H9 (cell line): ENCODE measurements at regions not wholly inside any gene's neighbourhood (a gene's known extent, or its start where the extent isn't known, plus 50 kb on each side); places are given as distances from the start of the nearest gene placed in this dataset.

Experiments
- DNase-seq: peaks from one replicate; pipeline ENCODE4 v3.0.0-alpha.2; 2017
- H2AFZ ChIP-seq: one replicate; pipeline ENCODE4 v1.6.1; 2013; ENCODE audit warnings: mild to moderate bottlenecking, low read length, control low read depth, moderate library complexity
- H2AK5ac ChIP-seq: 2 replicates; pipeline ENCODE4 v1.6.1; 2013; ENCODE audit warnings: low read length, control low read depth, mixed read lengths; ENCODE audit not compliant: insufficient read length
- H2BK120ac ChIP-seq: one replicate; pipeline ENCODE4 v1.6.1; 2013; ENCODE audit warnings: low read depth, mild to moderate bottlenecking, low read length, control low read depth, inconsistent platforms; ENCODE audit not compliant: poor library complexity, severe bottlenecking
- H2BK12ac ChIP-seq: 2 replicates; pipeline ENCODE4 v1.6.1; 2013; ENCODE audit warnings: low read length, control low read depth, mixed read lengths, low read depth; ENCODE audit not compliant: insufficient read length
- H2BK15ac ChIP-seq: 2 replicates; pipeline ENCODE4 v1.6.1; 2013; ENCODE audit warnings: low read depth, low read length, control low read depth
- H2BK20ac ChIP-seq: one replicate; pipeline ENCODE4 v1.6.1; 2013; ENCODE audit warnings: low read depth, mild to moderate bottlenecking, low read length, control low read depth, inconsistent platforms; ENCODE audit not compliant: poor library complexity, severe bottlenecking
- H2BK5ac ChIP-seq: 2 replicates; pipeline ENCODE4 v1.6.1; 2013; ENCODE audit warnings: low read length, control low read depth, mixed read lengths; ENCODE audit not compliant: insufficient read length
- H3K14ac ChIP-seq: 2 replicates; pipeline ENCODE4 v1.6.1; 2013; ENCODE audit warnings: low read length, control low read depth; ENCODE audit not compliant: insufficient read depth
- H3K18ac ChIP-seq: 2 replicates; pipeline ENCODE4 v1.6.1; 2013; ENCODE audit warnings: low read depth, mild to moderate bottlenecking, mixed read lengths, low read length, control low read depth; ENCODE audit not compliant: insufficient read length
- H3K23ac ChIP-seq: 2 replicates; pipeline ENCODE4 v1.6.1; 2013; ENCODE audit warnings: low read length, control low read depth, mixed read lengths, low read depth; ENCODE audit not compliant: insufficient read length
- H3K23me2 ChIP-seq: 2 replicates; pipeline ENCODE4 v1.6.1; 2013; ENCODE audit warnings: low read depth, mild to moderate bottlenecking, mixed read lengths, low read length, control low read depth; ENCODE audit not compliant: insufficient read length, poor library complexity, severe bottlenecking
- H3K27ac ChIP-seq: 2 replicates; pipeline ENCODE4 v1.5.1; 2013; ENCODE audit warnings: low read length, control low read depth, mixed read lengths, low read depth; ENCODE audit not compliant: insufficient read length
- H3K27me3 ChIP-seq: 2 replicates; pipeline ENCODE4 v1.6.1; 2013; ENCODE audit warnings: low read length, control low read depth, inconsistent platforms; ENCODE audit not compliant: insufficient read depth
- H3K4ac ChIP-seq: 2 replicates; pipeline ENCODE4 v1.6.1; 2013; ENCODE audit warnings: low read depth, mild to moderate bottlenecking, control low read depth, inconsistent platforms, low read length, moderate library complexity
- H3K4me1 ChIP-seq: 2 replicates; pipeline ENCODE4 v1.6.1; 2013; ENCODE audit warnings: low read length, control low read depth, inconsistent platforms; ENCODE audit not compliant: insufficient read depth
- H3K4me2 ChIP-seq: 2 replicates; pipeline ENCODE4 v1.6.1; 2013; ENCODE audit warnings: low read length, control low read depth, mixed read lengths; ENCODE audit not compliant: insufficient read length, insufficient read depth
- H3K56ac ChIP-seq: 2 replicates; pipeline ENCODE4 v1.6.1; 2013; ENCODE audit warnings: low read depth, mild to moderate bottlenecking, mixed read lengths, low read length, control low read depth; ENCODE audit not compliant: insufficient read length
- H3K79me1 ChIP-seq: 2 replicates; pipeline ENCODE4 v1.6.1; 2013; ENCODE audit warnings: low read depth, mild to moderate bottlenecking, moderate library complexity, low read length, control low read depth, inconsistent platforms; ENCODE audit not compliant: insufficient read depth, poor library complexity, severe bottlenecking
- H3K79me2 ChIP-seq: 2 replicates; pipeline ENCODE4 v1.6.1; 2013; ENCODE audit warnings: low read length, control low read depth, inconsistent platforms; ENCODE audit not compliant: insufficient read depth
- H3K9ac ChIP-seq: 2 replicates; pipeline ENCODE4 v1.6.1; 2013; ENCODE audit warnings: low read length, control low read depth, mixed read lengths; ENCODE audit not compliant: insufficient read length; ENCODE audit errors: extremely low read depth
- H3K9me3 ChIP-seq: one replicate; pipeline ENCODE4 v1.6.1; 2013; ENCODE audit warnings: low read depth, low read length, inconsistent platforms; ENCODE audit not compliant: control insufficient read depth
- H3T11ph ChIP-seq: one replicate; pipeline ENCODE4 v1.6.1; 2013; ENCODE audit warnings: mild to moderate bottlenecking, low read length, control low read depth, inconsistent platforms
- H4K20me1 ChIP-seq: one replicate; pipeline ENCODE4 v1.6.1; 2013; ENCODE audit not compliant: control insufficient read depth, insufficient read length, insufficient read depth
- H4K5ac ChIP-seq: 2 replicates; pipeline ENCODE4 v1.6.1; 2013; ENCODE audit warnings: low read depth, mild to moderate bottlenecking, mixed read lengths, low read length, control low read depth; ENCODE audit not compliant: insufficient read length
- H4K8ac ChIP-seq: replicated peaks from 2 replicates; pipeline ENCODE4 v1.6.1; 2013; ENCODE audit warnings: low read length, control low read depth, mixed read lengths, low read depth; ENCODE audit not compliant: insufficient read length
- H4K91ac ChIP-seq: 2 replicates; pipeline ENCODE4 v1.6.1; 2013; ENCODE audit warnings: low read depth, mild to moderate bottlenecking, moderate library complexity, mixed read lengths, low read length, control low read depth; ENCODE audit not compliant: insufficient read length
- H3K27ac Mint-ChIP-seq, 3 experiments: 2 replicates in 2 of 3; 3 replicates in 1 of 3; pipeline ENCODE4 v1.8.0; 2020 to 2021; ENCODE audit warnings: mixed read lengths in 3 of 3, mild to moderate bottlenecking in 1 of 3, moderate library complexity in 1 of 3
- H3K27me3 Mint-ChIP-seq: 2 replicates; pipeline ENCODE4 v1.8.0; 2021; ENCODE audit warnings: low read depth, mild to moderate bottlenecking, moderate library complexity, mixed read lengths
- H3K36me3 Mint-ChIP-seq, 3 experiments: 2 replicates in 2 of 3; 3 replicates in 1 of 3; pipeline ENCODE4 v1.8.0; 2020 to 2021; ENCODE audit warnings: low read depth in 3 of 3, mixed read lengths in 3 of 3; ENCODE audit not compliant: insufficient read depth in 1 of 3
- H3K4me1 Mint-ChIP-seq, 2 experiments: 2 replicates each; pipeline ENCODE4 v1.8.0; 2020; ENCODE audit warnings: mixed read lengths in 2 of 2
- H3K4me3 Mint-ChIP-seq, 2 experiments: 2 replicates in 1 of 2; 3 replicates in 1 of 2; pipeline ENCODE4 v1.8.0; 2020 to 2021; ENCODE audit warnings: mild to moderate bottlenecking in 2 of 2, mixed read lengths in 2 of 2, moderate library complexity in 1 of 2
- H3K9me3 Mint-ChIP-seq, 2 experiments: 2 replicates in 1 of 2; 3 replicates in 1 of 2; pipeline ENCODE4 v1.8.0; 2020; ENCODE audit warnings: mild to moderate bottlenecking in 2 of 2, mixed read lengths in 2 of 2, moderate library complexity in 1 of 2
- WGBS: extraction: QIAGEN DNeasy Blood & Tissue Kit; methylation state at CpG from one replicate; pipeline ENCODE4 v1.1.7; 2013; ENCODE audit warnings: missing lambda C conversion rate, low lambda C conversion rate, mixed read lengths; ENCODE audit not compliant: insufficient read length; ENCODE audit errors: extremely low coverage; 5-methylcytosine and 5-hydroxymethylcytosine counted together
- TF ChIP-seq, protein P1 (sequence below): fragments of 200-600 bp; sonication (generic); conservative IDR thresholded peaks from 3 replicates; pipeline ENCODE4 v1.8.0; 2021; ENCODE audit warnings: antibody characterized with exemption, mild to moderate bottlenecking

DNA sequence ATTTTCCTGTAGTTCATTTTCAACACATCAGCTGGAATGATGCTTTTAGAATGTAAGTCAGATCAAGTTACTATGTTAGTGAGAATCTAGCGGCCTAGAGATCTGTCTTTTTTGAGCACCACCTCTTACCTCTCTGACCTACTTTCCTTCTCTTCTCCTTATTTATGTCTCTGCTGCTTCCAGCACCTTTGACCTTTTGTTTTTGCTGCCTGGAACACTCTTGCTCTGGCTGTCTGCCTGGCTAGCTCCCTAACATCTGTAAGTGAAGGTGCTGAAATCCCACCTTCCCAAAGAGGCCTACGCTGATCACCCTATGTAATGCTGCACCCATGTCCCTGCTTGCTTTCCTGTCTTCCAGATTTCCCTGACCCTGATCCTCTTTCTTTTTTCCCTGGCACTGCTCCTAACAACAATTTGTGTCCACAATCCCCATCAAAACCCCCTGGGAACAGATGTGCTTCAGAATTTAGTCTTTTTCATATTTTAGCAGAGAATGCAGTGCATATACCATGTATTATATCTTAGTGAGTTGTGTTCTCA is 87.8 kb downstream of the RFPL4B start:
- TF ChIP-seq, protein P1, sequence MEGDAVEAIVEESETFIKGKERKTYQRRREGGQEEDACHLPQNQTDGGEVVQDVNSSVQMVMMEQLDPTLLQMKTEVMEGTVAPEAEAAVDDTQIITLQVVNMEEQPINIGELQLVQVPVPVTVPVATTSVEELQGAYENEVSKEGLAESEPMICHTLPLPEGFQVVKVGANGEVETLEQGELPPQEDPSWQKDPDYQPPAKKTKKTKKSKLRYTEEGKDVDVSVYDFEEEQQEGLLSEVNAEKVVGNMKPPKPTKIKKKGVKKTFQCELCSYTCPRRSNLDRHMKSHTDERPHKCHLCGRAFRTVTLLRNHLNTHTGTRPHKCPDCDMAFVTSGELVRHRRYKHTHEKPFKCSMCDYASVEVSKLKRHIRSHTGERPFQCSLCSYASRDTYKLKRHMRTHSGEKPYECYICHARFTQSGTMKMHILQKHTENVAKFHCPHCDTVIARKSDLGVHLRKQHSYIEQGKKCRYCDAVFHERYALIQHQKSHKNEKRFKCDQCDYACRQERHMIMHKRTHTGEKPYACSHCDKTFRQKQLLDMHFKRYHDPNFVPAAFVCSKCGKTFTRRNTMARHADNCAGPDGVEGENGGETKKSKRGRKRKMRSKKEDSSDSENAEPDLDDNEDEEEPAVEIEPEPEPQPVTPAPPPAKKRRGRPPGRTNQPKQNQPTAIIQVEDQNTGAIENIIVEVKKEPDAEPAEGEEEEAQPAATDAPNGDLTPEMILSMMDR: no peak
- H3K79me1 ChIP-seq: no peaks in the 10 kb centered on the region
- Mint-ChIP-seq H3K4me3 (no peak overlapping the region), H3K9me3 (no peaks in the 10 kb centered on the region), H3K4me1 (no peaks in the 10 kb centered on the region), H3K27me3 (no peaks in the 10 kb centered on the region), H3K36me3 (no peaks in the 10 kb centered on the region), H3K27ac (no peak overlapping the region)
- no peaks in the 10 kb centered on the region for H3K9me3 ChIP-seq
- no peaks in the 10 kb centered on the region for H3K79me2 ChIP-seq
- no peak overlapping the region for H3K18ac ChIP-seq
- H4K20me1 ChIP-seq: no peaks in the 10 kb centered on the region
- DNase-seq: no peak
- H4K91ac ChIP-seq: no peak overlapping the region
- H3K27me3 ChIP-seq: no peaks in the 10 kb centered on the region
- H3K56ac ChIP-seq: no peak overlapping the region
- no peak overlapping the region for H2BK5ac ChIP-seq
- H2BK120ac ChIP-seq: no peak overlapping the region
- H2AFZ ChIP-seq: no peak overlapping the region
- WGBS: no CpG with 5 or more reads among the region's 2 CpGs
- H3K23me2 ChIP-seq: no peaks in the 10 kb centered on the region
- no peak overlapping the region for H3K4me2 ChIP-seq
- H2BK15ac ChIP-seq: no peak overlapping the region
- no peak overlapping the region for H3K4ac ChIP-seq
- H4K8ac ChIP-seq: no peak overlapping the region
- no peak overlapping the region for H2BK20ac ChIP-seq
- H3K9ac ChIP-seq: no peak overlapping the region
- no peak overlapping the region for H4K5ac ChIP-seq
- H3T11ph ChIP-seq: no peak overlapping the region
- no peak overlapping the region for H2AK5ac ChIP-seq
- no peak overlapping the region for H2BK12ac ChIP-seq
- H3K23ac ChIP-seq: no peak overlapping the region
- no peak overlapping the region for H3K27ac ChIP-seq
- no peak overlapping the region for H3K14ac ChIP-seq
- no peaks in the 10 kb centered on the region for H3K4me1 ChIP-seq
